GM18909 (cell line): ENCODE measurements at regions not wholly inside any gene's neighbourhood (a gene's known extent, or its start where the extent isn't known, plus 50 kb on each side); places are given as distances from the start of the nearest gene placed in this dataset.

Source experiments
- ATAC-seq: cut with Tn5 transposase; IDR thresholded peaks from one replicate; pipeline ENCODE4 v1.9.1; 2021; ENCODE audit warnings: mild to moderate bottlenecking; ENCODE audit not compliant: unreplicated experiment, poor library complexity

- no peak for ATAC-seq
Observed at GRCh38 chr5:74408150-74409043, 232.1 kb downstream of the ENC1 start.

DNA sequence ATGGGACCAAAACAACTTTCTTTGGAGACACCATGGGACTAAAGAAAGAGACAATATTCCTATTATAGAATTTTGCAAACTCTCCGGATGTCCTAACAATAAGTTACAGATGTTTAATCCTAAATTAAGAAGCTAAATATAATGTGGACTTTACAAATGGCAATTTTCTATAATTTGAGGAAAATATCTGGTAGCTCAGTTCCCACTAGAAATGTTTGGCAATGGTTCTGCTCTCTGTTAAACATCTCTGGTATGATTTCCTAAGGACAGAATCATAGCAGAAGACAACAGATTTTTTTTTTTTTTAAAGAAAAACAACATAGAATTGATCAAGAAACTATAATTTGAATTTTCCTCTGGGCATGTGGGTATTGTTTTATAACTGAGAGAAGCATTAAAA, 232.8 kb downstream of the ENC1 start:
- no peak for ATAC-seq

GRCh38 chr5:74406844-74407243, 233.7 kb downstream of the ENC1 start:
- ATAC-seq = no peak

DNA sequence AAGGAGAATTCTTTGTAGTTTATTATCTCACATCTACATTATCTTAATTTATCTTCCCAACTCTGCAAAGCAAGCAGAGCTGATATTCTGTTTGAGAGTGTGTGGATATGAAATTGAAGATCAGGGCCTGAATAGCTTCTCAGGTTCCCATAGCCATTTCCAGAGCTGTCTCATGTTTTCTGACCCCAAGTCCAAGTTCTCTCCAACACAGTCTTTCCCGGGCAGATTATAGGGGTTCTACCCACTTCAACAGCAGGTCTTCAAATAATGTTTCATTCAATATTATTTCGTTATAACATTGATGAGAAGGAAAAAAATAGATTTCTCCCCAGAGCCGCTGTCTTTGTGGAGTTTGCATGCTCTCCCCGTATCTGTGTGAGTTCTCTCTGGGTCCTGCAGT, 234.9 kb downstream of the ENC1 start:
- ATAC-seq = no peak

DNA sequence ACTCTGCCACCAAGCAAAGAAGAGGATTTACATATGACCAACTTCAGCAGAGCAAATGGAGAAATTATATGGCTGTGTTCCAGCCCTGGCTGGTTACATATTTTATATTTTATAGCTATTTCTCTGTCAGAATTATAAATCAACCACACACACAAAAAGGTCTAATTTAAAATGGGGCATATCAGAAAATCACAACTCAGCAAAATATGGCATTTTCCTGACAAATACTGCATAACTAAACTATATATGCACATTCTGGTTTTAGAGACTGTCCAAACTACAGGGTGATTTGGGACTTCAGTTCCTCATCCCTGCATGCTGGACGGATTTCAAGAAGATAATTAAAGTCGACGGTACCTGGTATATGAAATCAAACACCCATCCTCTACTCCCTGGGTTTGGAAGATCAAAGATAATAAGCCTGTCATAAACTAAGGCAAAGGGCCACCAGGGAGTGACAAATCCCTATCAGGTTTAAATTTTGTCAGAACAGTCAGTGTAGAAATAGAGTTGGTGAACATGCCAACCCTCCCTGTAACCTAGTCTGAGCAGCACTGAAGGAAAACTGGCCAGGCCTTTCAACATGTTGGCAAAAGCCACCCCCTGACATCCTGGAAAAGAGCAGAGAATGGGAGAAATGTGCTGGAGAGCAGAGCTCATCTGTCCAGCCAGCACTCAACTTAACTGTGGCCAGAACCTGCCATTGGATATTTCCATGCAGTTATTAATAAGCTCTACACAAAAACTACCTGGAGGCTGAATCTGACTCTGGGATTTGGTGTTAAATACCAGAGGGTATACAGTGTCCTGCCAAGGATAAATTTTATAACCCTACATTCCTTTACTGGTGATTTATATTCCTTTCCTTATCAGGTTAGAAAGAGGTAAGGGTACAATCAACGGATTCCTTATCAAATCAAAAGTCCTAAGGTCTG, 235.7 kb downstream of the ENC1 start:
- no peak for ATAC-seq

DNA sequence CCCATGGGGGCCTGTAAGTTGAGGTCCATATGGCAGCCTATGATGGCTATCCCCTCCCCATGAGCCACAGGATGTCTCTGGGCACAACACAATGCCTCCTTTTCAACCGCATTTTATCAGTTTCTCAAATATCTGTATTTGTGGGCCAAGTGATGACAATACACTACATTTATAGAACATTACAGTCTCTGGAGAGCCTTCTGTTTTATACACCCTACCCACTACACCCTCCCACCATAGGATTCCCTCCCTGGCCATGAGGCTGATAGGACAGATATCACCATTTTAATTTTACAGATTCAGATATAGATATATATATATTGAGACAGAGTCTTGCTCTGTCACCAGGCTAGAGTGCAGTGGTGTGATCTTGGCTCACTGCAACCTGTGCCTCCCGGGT, 236.8 kb downstream of the ENC1 start:
- ATAC-seq = no peak

- no peak for ATAC-seq
Observed at GRCh38 chr5:74402553-74402952, 238.0 kb downstream of the ENC1 start.

DNA sequence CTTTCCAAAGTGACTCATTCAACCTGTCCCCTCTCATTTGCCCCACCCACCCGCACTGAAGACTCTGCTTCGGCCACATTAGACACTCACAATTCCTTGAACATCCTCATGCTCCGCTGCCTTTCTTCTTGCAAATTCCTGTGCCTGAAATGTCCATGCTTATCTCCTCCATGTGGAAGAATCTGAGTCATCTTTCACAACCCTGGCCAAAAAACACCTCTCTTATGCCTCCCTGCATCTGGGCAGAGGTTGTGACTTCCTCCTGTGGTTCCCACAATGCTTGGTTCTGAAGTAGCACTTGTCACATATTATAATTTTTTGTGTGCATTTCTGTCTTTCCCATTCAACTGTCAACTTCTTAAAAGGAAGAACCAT, 238.6 kb downstream of the ENC1 start:
- no peak for ATAC-seq

DNA sequence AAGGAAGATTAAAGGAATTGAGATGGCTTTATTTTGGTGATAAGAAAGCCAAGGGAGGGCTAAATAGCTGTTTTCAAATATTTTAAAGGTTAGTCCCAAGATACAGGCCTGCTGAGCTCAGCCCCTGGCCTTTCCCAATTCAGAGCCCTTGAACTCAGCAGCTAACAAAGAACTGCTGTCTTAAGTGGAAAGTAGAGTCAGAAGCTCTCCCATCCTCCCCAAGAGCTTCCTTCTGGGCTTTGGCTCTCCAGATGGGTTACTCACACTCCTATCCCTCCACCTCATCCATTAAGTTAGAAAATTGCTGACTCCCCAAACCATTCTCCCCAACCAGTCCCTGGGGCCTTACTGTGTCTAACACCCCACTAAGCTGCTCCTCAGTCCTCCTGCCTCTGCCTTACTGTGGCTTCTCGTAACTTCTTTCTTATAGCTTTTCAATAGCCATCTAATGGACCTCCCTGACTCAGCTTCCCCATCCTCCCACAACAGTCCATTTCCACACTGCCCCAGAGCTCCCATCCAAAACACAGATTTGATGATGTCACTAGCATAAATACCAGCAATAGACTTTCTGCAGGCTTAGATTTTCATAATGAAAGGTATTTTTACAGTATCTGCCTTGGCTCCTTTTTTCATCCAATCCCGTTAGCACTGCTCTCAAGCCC, 239.1 kb downstream of the ENC1 start:
- no peak for ATAC-seq

GRCh38 chr5:74400067-74400466, 240.5 kb downstream of the ENC1 start:
- ATAC-seq = no peak

DNA sequence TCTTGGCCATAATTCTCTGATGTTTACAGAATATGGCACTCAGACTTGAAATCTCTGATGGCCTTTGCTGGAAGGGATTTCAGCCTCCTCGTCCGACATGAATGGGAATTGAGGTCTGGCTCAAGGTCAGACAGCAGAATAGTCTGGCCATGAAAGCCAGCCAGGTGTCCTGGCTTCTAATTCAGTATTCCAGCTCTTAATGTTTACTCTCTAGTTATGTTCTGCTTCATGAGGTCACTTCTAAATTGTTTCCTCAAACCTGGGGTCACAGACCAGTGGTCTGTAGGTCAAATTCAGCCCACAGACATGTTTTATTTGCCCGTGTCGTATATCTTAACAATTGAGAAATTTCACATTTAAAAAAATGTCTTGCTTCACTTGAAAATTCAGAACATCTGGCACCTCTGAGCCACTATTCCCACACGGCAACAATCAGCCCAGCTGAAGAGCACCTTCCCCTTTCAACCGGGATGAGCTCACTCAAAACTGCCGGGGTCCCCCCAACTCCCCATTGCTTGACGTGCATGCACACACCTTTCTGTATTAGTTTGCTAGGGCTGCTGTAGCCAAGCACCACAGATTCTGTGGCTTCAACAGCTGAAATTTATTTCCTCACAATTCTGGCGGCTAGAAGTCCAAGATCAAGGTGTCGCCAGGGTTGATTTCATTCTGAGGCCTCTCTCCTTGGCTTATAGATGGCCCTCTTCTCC, 243.5 kb downstream of the ENC1 start:
- ATAC-seq = no peak

- no peak for ATAC-seq
Observed at GRCh38 chr5:74394916-74395880, 245.3 kb downstream of the ENC1 start.

DNA sequence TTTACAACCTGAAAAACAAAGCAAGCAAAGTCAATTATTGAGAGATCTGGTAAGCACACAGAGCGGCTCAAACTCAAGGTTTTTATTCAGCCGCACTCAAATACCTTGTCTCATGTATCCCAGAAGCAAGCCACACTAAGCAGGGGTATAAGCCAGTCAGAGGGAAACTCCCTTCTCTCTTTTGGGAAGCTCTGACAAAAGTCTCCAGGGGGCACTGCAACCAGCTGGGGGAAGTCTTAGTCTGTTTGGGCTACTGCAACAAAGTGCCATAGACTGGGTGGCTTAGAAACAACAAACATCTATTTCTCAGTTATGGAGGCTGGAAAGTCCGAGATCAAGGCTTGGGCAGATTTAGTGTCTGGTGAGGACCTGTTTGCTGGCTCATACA, 246.0 kb downstream of the ENC1 start:
- no peak for ATAC-seq

DNA sequence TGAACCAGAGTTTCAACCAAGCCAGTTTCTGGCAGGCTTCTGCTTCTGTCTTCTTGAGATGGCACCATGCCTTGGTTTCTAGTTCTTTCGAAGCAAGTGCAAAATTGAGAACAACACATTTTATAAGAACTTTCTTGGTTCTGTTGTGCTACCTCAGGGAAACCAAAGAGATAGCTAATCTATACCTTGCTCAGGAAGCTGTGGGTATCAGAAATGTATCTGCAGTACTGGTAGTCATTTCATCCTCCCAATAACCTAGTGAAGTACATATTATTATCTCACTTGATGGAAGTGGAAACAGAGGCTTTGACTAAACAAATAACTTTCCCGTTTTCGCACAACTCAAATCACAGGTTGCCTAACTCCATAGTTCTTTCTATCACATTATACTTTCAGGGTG, 246.6 kb downstream of the ENC1 start:
- no peak for ATAC-seq

DNA sequence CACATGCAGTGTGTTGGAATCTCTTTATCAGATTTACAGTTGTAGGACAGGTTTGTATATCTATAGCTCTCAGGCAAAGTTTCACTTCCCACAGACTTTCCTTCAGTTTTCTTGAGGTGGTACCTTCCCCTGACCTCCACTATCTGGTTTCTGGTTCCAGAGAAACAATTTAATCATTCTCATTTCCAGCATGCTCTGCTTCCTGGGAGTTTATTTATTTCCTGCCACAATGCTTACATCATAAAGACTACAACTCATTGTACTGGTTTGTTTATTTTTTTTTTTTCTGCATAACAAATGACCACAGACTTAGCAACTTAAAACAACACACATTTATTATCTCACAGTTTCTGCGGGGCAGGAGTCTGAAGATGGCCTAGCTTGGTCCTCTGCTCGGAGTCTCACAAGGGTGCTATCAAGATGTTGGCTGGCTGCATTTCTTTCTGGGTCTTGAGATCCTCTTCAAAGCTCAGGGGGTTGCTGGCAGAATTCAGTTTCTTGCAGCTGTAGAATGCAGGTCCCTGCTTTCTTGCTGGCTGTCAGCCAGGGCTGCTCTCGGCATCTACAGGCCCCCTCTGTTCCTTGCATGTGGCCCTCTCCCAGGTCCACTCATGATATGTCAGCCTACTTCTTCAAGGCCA, 247.7 kb downstream of the ENC1 start:
- no peak for ATAC-seq

DNA sequence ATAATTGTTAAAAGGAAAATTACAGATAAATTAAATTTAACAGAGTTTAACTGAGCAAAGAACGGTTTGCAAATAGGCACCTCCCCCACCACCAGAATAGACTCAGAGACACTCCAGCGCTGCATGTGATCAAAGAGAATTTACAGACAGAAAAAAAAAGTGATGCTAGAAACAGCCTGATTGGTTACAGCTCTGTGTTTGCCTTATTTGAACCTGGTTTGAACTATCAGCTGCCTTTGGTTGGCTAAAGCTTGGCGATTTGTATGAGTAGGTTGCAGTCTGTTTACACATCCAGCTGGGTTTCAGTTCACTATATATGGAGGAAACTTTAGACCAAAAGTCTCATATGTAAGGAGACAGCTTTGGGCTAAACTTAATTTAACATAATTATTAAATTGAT, 249.1 kb downstream of the ENC1 start:
- ATAC-seq = no peak

- no peak for ATAC-seq
Observed at GRCh38 chr5:74390822-74391221, 249.7 kb downstream of the ENC1 start.

- ATAC-seq = no peak
Observed at GRCh38 chr5:74390306-74390637, 250.3 kb downstream of the ENC1 start.
